ENCODE measurements at regions not wholly inside any gene's neighbourhood (a gene's known extent, or its start where the extent isn't known, plus 50 kb on each side); places are given as distances from the start of the nearest gene placed in this dataset.

- DNase-seq = no peak
Measured at GRCh38 chr14:104359301-104359968, 220.1 kb upstream of the C14orf180 start.

- DNase-seq = no peak
Measured at GRCh38 chr14:104359969-104360442, 219.6 kb upstream of the C14orf180 start.

- DNase-seq = no peak
Measured at GRCh38 chr14:104360501-104360900, 219.1 kb upstream of the C14orf180 start.

GRCh38 chr14:104361101-104361591, 218.4 kb upstream of the C14orf180 start:
- DNase-seq = no peak

- DNase-seq = no peak
Measured at GRCh38 chr14:104361921-104362681, 217.5 kb upstream of the C14orf180 start.

- DNase-seq = no peak
Measured at GRCh38 chr14:104362761-104363605, 216.6 kb upstream of the C14orf180 start.

GRCh38 chr14:104363891-104364760, 215.4 kb upstream of the C14orf180 start:
- no peak for DNase-seq

- no peak for DNase-seq
Measured at GRCh38 chr14:104364830-104365229, 214.7 kb upstream of the C14orf180 start.

GRCh38 chr14:104366931-104367865, 212.4 kb upstream of the C14orf180 start:
- no peak for DNase-seq

GRCh38 chr14:104367866-104368750, 211.5 kb upstream of the C14orf180 start:
- DNase-seq = no peak

- no peak for DNase-seq
Measured at GRCh38 chr14:104368751-104369100, 210.8 kb upstream of the C14orf180 start.

- DNase-seq = no peak
Measured at GRCh38 chr14:104369208-104369607, 210.4 kb upstream of the C14orf180 start.

- no peak for DNase-seq
Measured at GRCh38 chr14:104370256-104370870, 209.2 kb upstream of the C14orf180 start.

- DNase-seq = no peak
Measured at GRCh38 chr14:104371031-104371430, 208.5 kb upstream of the C14orf180 start.

- no peak for DNase-seq
Measured at GRCh38 chr14:104371917-104372316, 207.6 kb upstream of the C14orf180 start.

- DNase-seq = no peak
Measured at GRCh38 chr14:104372390-104373054, 207.0 kb upstream of the C14orf180 start.

- no peak for DNase-seq
Measured at GRCh38 chr14:104373055-104373854, 206.3 kb upstream of the C14orf180 start.

Measured in activated CD4-positive, alpha-beta T cell treated with anti-CD3 and anti-CD28 coated beads for 48 hours (primary cell).